Liver (tissue), 8 donors: ENCODE measurements at regions not wholly inside any gene's neighbourhood (a gene's known extent, or its start where the extent isn't known, plus 50 kb on each side); places are given as distances from the start of the nearest gene placed in this dataset.

ENCODE experiments used
- DNase-seq: peaks from one replicate; pipeline ENCODE4 v3.0.0-alpha.2; 2017; ENCODE audit warnings: low spot score
- H3K27ac ChIP-seq, 2 donors: one replicate each; pipeline ENCODE4 v1.7.0; 2013; ENCODE audit warnings: inconsistent platforms in 2 of 2, low read length in 2 of 2, control low read depth in 1 of 2, low read depth in 1 of 2, mild to moderate bottlenecking in 1 of 2
- H3K27me3 ChIP-seq, 4 donors: one replicate each; pipeline versions ENCODE4 v1.6.1 to v1.7.0; 2013; ENCODE audit warnings: low read length in 3 of 4, inconsistent platforms in 1 of 4, mild to moderate bottlenecking in 1 of 4, moderate library complexity in 1 of 4; ENCODE audit not compliant: control insufficient read depth in 4 of 4, insufficient read depth in 4 of 4
- H3K36me3 ChIP-seq, 4 donors: one replicate each; pipeline versions ENCODE4 v1.6.1 to v1.7.0; 2013; ENCODE audit warnings: low read length in 3 of 4, mild to moderate bottlenecking in 3 of 4, low read depth in 1 of 4, moderate library complexity in 1 of 4; ENCODE audit not compliant: control insufficient read depth in 4 of 4, insufficient read depth in 3 of 4
- H3K4me1 ChIP-seq, 4 donors: one replicate each; pipeline versions ENCODE4 v1.6.1 to v1.7.0; 2013; ENCODE audit warnings: low read length in 3 of 4, mild to moderate bottlenecking in 3 of 4, moderate library complexity in 1 of 4; ENCODE audit not compliant: control insufficient read depth in 4 of 4, insufficient read depth in 4 of 4
- H3K4me3 ChIP-seq, 3 donors: one replicate each; pipeline versions ENCODE4 v1.6.1 to v1.7.0; 2013; ENCODE audit warnings: low read length in 3 of 3, control low read depth in 1 of 3, low read depth in 1 of 3, mild to moderate bottlenecking in 1 of 3
- H3K9ac ChIP-seq, 2 donors: one replicate each; pipeline ENCODE4 v1.7.0; 2013; ENCODE audit warnings: low read length in 2 of 2, mild to moderate bottlenecking in 2 of 2, moderate library complexity in 2 of 2, control low read depth in 1 of 2, low read depth in 1 of 2
- H3K9me3 ChIP-seq, 4 donors: one replicate each; pipeline versions ENCODE4 v1.6.1 to v1.7.0; 2013; ENCODE audit warnings: low read length in 3 of 4; ENCODE audit not compliant: control insufficient read depth in 4 of 4
- ATF3 ChIP-seq: IDR thresholded peaks from 2 replicates; pipeline ENCODE4 v1.6.1; 2016; ENCODE audit warnings: antibody characterized with exemption
- CTCF ChIP-seq: fragments of 150-350 bp; IDR thresholded peaks from 2 replicates; pipeline ENCODE4 v1.5.1; 2017; ENCODE audit warnings: improper control_type of control experiment, low read depth, low read length; ENCODE audit not compliant: missing input control
- EGR1 ChIP-seq, 2 donors: IDR thresholded peaks; 2 replicates each; pipeline ENCODE4 v1.6.1; 2016 to 2018; ENCODE audit warnings: antibody characterized with exemption in 2 of 2, low read depth in 2 of 2
- FOXA1 ChIP-seq: IDR thresholded peaks from 2 replicates; pipeline ENCODE4 v1.6.1; 2016; ENCODE audit warnings: antibody characterized with exemption
- FOXA2 ChIP-seq: IDR thresholded peaks from 2 replicates; pipeline ENCODE4 v1.6.1; 2016; ENCODE audit warnings: antibody characterized with exemption
- GABPA ChIP-seq, 2 donors: IDR thresholded peaks in 1 of 2; conservative IDR thresholded peaks in 1 of 2; 2 replicates each; pipeline ENCODE4 v1.6.1; 2016; ENCODE audit warnings: antibody characterized with exemption in 2 of 2, mild to moderate bottlenecking in 1 of 2, moderate library complexity in 1 of 2
- HNF4A ChIP-seq, 2 donors: conservative IDR thresholded peaks; 2 replicates each; pipeline ENCODE4 v1.6.1; 2016; ENCODE audit warnings: antibody characterized with exemption in 2 of 2, mild to moderate bottlenecking in 2 of 2
- JUND ChIP-seq, 2 donors: IDR thresholded peaks; 2 replicates each; pipeline ENCODE4 v1.6.1; 2016; ENCODE audit warnings: antibody characterized with exemption in 2 of 2
- NR2F2 ChIP-seq: IDR thresholded peaks from 2 replicates; pipeline ENCODE4 v1.6.1; 2016; ENCODE audit warnings: antibody characterized with exemption
- RAD21 ChIP-seq, 2 donors: IDR thresholded peaks; 2 replicates each; pipeline ENCODE4 v1.6.1; 2016; ENCODE audit warnings: antibody characterized with exemption in 2 of 2, mild to moderate bottlenecking in 2 of 2
- SP1 ChIP-seq: IDR thresholded peaks from 2 replicates; pipeline ENCODE4 v1.6.1; 2018; ENCODE audit warnings: antibody characterized with exemption, mild to moderate bottlenecking
- TAF1 ChIP-seq: conservative IDR thresholded peaks from 2 replicates; pipeline ENCODE4 v1.6.1; 2016; ENCODE audit warnings: antibody characterized with exemption, mild to moderate bottlenecking
- YY1 ChIP-seq: IDR thresholded peaks from 2 replicates; pipeline ENCODE4 v1.6.1; 2016; ENCODE audit warnings: antibody characterized with exemption, mild to moderate bottlenecking
- ZBTB33 ChIP-seq: IDR thresholded peaks from 2 replicates; pipeline ENCODE4 v1.6.1; 2016; ENCODE audit warnings: antibody characterized with exemption
- WGBS: extraction: QIAGEN DNeasy Blood & Tissue Kit; methylation state at CpG from one replicate; pipeline ENCODE4 v1.1.7; 2013; 5-methylcytosine and 5-hydroxymethylcytosine counted together
- TF ChIP-seq, protein P1 (sequence below): IDR thresholded peaks from 2 replicates; pipeline ENCODE4 v1.6.1; 2016; ENCODE audit warnings: antibody characterized with exemption, mild to moderate bottlenecking
- TF ChIP-seq, protein P2 (sequence below): IDR thresholded peaks from 2 replicates; pipeline ENCODE4 v1.6.1; 2016; ENCODE audit warnings: antibody characterized with exemption
- donor health status: healthy.
- donor health status: healthy.
- donor health status: healthy.
- donor health status: healthy.
- donor health status: healthy.

DNA sequence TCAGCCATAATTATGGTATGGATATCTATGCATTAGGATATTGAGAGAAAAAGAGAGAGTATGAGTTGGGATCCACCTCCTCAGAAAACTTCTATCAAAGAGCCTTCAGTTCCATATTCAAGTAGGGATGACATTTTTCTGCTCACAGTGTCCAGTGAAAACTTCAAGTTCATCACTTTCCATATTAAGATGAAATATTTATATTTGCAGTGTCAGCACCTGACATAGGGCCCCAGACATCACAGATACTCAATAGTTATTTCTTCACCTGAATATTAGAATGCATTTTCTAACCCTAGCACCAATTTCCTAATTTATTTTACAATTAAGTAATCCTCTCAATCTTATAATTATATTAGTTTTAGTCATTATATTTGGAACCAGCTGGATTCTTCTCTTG lies 318.0 kb upstream of the MGAT4C start (continued):
- TF ChIP-seq ZBTB33: no peak
- TF ChIP-seq FOXA1: no peak

GRCh38 chr12:86572455-86572854 lies 316.3 kb upstream of the MGAT4C start:
- no peak overlapping the region for H3K27ac ChIP-seq
- no peak overlapping the region for H3K9ac ChIP-seq
- H3K9me3 ChIP-seq: peaks cover 0 to 4% (median 2%) of the 10 kb centered on the region in 4 donors
- H3K27me3 ChIP-seq: no peaks in the 10 kb centered on the region
- no peaks in the 10 kb centered on the region for H3K4me1 ChIP-seq
- WGBS: 15% methylated on average over 1 of the region's 1 CpG
- no peaks in the 10 kb centered on the region for H3K36me3 ChIP-seq
- no peak for DNase-seq
- no peak for TF ChIP-seq JUND (IDR thresholded peaks at IDR 0.05)
- TF ChIP-seq ZBTB33: no peak
- no peak for TF ChIP-seq FOXA1
- no peak for TF ChIP-seq SP1
- no peak for TF ChIP-seq EGR1 (IDR thresholded peaks at IDR 0.05; ENCODE audit: low read depth in 2 of 2)
- no peak for TF ChIP-seq FOXA2
- TF ChIP-seq CTCF: no peak
- TF ChIP-seq, protein P1, sequence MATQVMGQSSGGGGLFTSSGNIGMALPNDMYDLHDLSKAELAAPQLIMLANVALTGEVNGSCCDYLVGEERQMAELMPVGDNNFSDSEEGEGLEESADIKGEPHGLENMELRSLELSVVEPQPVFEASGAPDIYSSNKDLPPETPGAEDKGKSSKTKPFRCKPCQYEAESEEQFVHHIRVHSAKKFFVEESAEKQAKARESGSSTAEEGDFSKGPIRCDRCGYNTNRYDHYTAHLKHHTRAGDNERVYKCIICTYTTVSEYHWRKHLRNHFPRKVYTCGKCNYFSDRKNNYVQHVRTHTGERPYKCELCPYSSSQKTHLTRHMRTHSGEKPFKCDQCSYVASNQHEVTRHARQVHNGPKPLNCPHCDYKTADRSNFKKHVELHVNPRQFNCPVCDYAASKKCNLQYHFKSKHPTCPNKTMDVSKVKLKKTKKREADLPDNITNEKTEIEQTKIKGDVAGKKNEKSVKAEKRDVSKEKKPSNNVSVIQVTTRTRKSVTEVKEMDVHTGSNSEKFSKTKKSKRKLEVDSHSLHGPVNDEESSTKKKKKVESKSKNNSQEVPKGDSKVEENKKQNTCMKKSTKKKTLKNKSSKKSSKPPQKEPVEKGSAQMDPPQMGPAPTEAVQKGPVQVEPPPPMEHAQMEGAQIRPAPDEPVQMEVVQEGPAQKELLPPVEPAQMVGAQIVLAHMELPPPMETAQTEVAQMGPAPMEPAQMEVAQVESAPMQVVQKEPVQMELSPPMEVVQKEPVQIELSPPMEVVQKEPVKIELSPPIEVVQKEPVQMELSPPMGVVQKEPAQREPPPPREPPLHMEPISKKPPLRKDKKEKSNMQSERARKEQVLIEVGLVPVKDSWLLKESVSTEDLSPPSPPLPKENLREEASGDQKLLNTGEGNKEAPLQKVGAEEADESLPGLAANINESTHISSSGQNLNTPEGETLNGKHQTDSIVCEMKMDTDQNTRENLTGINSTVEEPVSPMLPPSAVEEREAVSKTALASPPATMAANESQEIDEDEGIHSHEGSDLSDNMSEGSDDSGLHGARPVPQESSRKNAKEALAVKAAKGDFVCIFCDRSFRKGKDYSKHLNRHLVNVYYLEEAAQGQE: no peak
- TF ChIP-seq YY1: no peak
- TF ChIP-seq, protein P2, sequence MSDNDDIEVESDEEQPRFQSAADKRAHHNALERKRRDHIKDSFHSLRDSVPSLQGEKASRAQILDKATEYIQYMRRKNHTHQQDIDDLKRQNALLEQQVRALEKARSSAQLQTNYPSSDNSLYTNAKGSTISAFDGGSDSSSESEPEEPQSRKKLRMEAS: no peak
- no peak for TF ChIP-seq NR2F2
- no peak for TF ChIP-seq GABPA (IDR thresholded peaks at IDR 0.05 in 1 of 2, conservative IDR thresholded peaks at IDR 0.05 in 1 of 2)
- no peak for TF ChIP-seq HNF4A (conservative IDR thresholded peaks at IDR 0.05)
- TF ChIP-seq RAD21 (IDR thresholded peaks at IDR 0.05): no peak
- TF ChIP-seq TAF1: no peak
- TF ChIP-seq ATF3: no peak
- H3K4me3 ChIP-seq: no peak overlapping the region
